Liver (tissue), 8 donors: ENCODE measurements at regions not wholly inside any gene's neighbourhood (a gene's known extent, or its start where the extent isn't known, plus 50 kb on each side); places are given as distances from the start of the nearest gene placed in this dataset.
"Not testable (repeated sequence)": the region's sequence is repeated elsewhere in the genome, so short reads cannot be mapped to it uniquely, and the experiment has no call there.

Experiments
- DNase-seq: peaks from one replicate; pipeline ENCODE4 v3.0.0-alpha.2; 2017; ENCODE audit warnings: low spot score
- H3K27ac ChIP-seq, 2 donors: one replicate each; pipeline ENCODE4 v1.7.0; 2013; ENCODE audit warnings: inconsistent platforms in 2 of 2, low read length in 2 of 2, control low read depth in 1 of 2, low read depth in 1 of 2, mild to moderate bottlenecking in 1 of 2
- H3K27me3 ChIP-seq, 4 donors: one replicate each; pipeline versions ENCODE4 v1.6.1 to v1.7.0; 2013; ENCODE audit warnings: low read length in 3 of 4, inconsistent platforms in 1 of 4, mild to moderate bottlenecking in 1 of 4, moderate library complexity in 1 of 4; ENCODE audit not compliant: control insufficient read depth in 4 of 4, insufficient read depth in 4 of 4
- H3K36me3 ChIP-seq, 4 donors: one replicate each; pipeline versions ENCODE4 v1.6.1 to v1.7.0; 2013; ENCODE audit warnings: low read length in 3 of 4, mild to moderate bottlenecking in 3 of 4, low read depth in 1 of 4, moderate library complexity in 1 of 4; ENCODE audit not compliant: control insufficient read depth in 4 of 4, insufficient read depth in 3 of 4
- H3K4me1 ChIP-seq, 4 donors: one replicate each; pipeline versions ENCODE4 v1.6.1 to v1.7.0; 2013; ENCODE audit warnings: low read length in 3 of 4, mild to moderate bottlenecking in 3 of 4, moderate library complexity in 1 of 4; ENCODE audit not compliant: control insufficient read depth in 4 of 4, insufficient read depth in 4 of 4
- H3K4me3 ChIP-seq, 3 donors: one replicate each; pipeline versions ENCODE4 v1.6.1 to v1.7.0; 2013; ENCODE audit warnings: low read length in 3 of 3, control low read depth in 1 of 3, low read depth in 1 of 3, mild to moderate bottlenecking in 1 of 3
- H3K9ac ChIP-seq, 2 donors: one replicate each; pipeline ENCODE4 v1.7.0; 2013; ENCODE audit warnings: low read length in 2 of 2, mild to moderate bottlenecking in 2 of 2, moderate library complexity in 2 of 2, control low read depth in 1 of 2, low read depth in 1 of 2
- H3K9me3 ChIP-seq, 4 donors: one replicate each; pipeline versions ENCODE4 v1.6.1 to v1.7.0; 2013; ENCODE audit warnings: low read length in 3 of 4; ENCODE audit not compliant: control insufficient read depth in 4 of 4
- CTCF ChIP-seq: fragments of 150-350 bp; IDR thresholded peaks from 2 replicates; pipeline ENCODE4 v1.5.1; 2017; ENCODE audit warnings: improper control_type of control experiment, low read depth, low read length; ENCODE audit not compliant: missing input control
- EGR1 ChIP-seq, 2 donors: IDR thresholded peaks; 2 replicates each; pipeline ENCODE4 v1.6.1; 2016 to 2018; ENCODE audit warnings: antibody characterized with exemption in 2 of 2, low read depth in 2 of 2
- FOXA1 ChIP-seq: IDR thresholded peaks from 2 replicates; pipeline ENCODE4 v1.6.1; 2016; ENCODE audit warnings: antibody characterized with exemption
- FOXA2 ChIP-seq: IDR thresholded peaks from 2 replicates; pipeline ENCODE4 v1.6.1; 2016; ENCODE audit warnings: antibody characterized with exemption
- GABPA ChIP-seq, 2 donors: IDR thresholded peaks in 1 of 2; conservative IDR thresholded peaks in 1 of 2; 2 replicates each; pipeline ENCODE4 v1.6.1; 2016; ENCODE audit warnings: antibody characterized with exemption in 2 of 2, mild to moderate bottlenecking in 1 of 2, moderate library complexity in 1 of 2
- HNF4A ChIP-seq, 2 donors: conservative IDR thresholded peaks; 2 replicates each; pipeline ENCODE4 v1.6.1; 2016; ENCODE audit warnings: antibody characterized with exemption in 2 of 2, mild to moderate bottlenecking in 2 of 2
- HNF4G ChIP-seq: IDR thresholded peaks from 2 replicates; pipeline ENCODE4 v1.6.1; 2016; ENCODE audit warnings: antibody characterized with exemption
- JUND ChIP-seq, 2 donors: IDR thresholded peaks; 2 replicates each; pipeline ENCODE4 v1.6.1; 2016; ENCODE audit warnings: antibody characterized with exemption in 2 of 2
- MAX ChIP-seq: IDR thresholded peaks from 2 replicates; pipeline ENCODE4 v1.6.1; 2016; ENCODE audit warnings: antibody characterized with exemption
- NR2F2 ChIP-seq: IDR thresholded peaks from 2 replicates; pipeline ENCODE4 v1.6.1; 2016; ENCODE audit warnings: antibody characterized with exemption
- RAD21 ChIP-seq, 2 donors: IDR thresholded peaks; 2 replicates each; pipeline ENCODE4 v1.6.1; 2016; ENCODE audit warnings: antibody characterized with exemption in 2 of 2, mild to moderate bottlenecking in 2 of 2
- REST ChIP-seq: IDR thresholded peaks from 2 replicates; pipeline ENCODE4 v1.6.1; 2016; ENCODE audit warnings: antibody characterized with exemption, mild to moderate bottlenecking
- RXRA ChIP-seq, 2 donors: IDR thresholded peaks; 2 replicates each; pipeline ENCODE4 v1.6.1; 2017 to 2018; ENCODE audit warnings: antibody characterized with exemption in 2 of 2, mild to moderate bottlenecking in 1 of 2
- SP1 ChIP-seq: IDR thresholded peaks from 2 replicates; pipeline ENCODE4 v1.6.1; 2018; ENCODE audit warnings: antibody characterized with exemption, mild to moderate bottlenecking
- TAF1 ChIP-seq: conservative IDR thresholded peaks from 2 replicates; pipeline ENCODE4 v1.6.1; 2016; ENCODE audit warnings: antibody characterized with exemption, mild to moderate bottlenecking
- YY1 ChIP-seq: IDR thresholded peaks from 2 replicates; pipeline ENCODE4 v1.6.1; 2016; ENCODE audit warnings: antibody characterized with exemption, mild to moderate bottlenecking
- ZBTB33 ChIP-seq: IDR thresholded peaks from 2 replicates; pipeline ENCODE4 v1.6.1; 2016; ENCODE audit warnings: antibody characterized with exemption
- WGBS: extraction: QIAGEN DNeasy Blood & Tissue Kit; methylation state at CpG from one replicate; pipeline ENCODE4 v1.1.7; 2013; 5-methylcytosine and 5-hydroxymethylcytosine counted together
- TF ChIP-seq, protein P1 (sequence below): IDR thresholded peaks from 2 replicates; pipeline ENCODE4 v1.6.1; 2016; ENCODE audit warnings: antibody characterized with exemption
- donor health status: healthy.
- donor health status: healthy.
- donor health status: healthy.
- donor health status: healthy.
- donor health status: healthy.

DNA sequence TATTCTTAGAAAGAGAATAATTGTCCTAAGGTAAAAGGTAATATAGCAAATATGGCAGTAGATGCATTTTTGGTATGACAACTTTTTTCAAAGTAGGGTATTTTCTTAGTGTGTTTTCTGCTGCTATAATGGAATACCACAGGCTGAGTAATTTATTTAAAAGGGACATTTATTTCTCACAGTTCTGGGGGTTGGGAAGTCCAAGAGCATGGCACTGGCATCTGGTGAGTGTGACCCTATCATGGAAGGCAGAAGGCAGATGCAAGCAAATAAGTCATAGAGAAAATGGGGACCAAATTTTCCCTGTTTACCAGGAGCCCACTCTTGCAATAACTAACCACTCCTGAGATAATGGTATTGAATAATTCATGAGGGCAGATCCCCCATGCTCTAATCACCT is 922.5 kb upstream of the MAN1A1 start:
- TF ChIP-seq CTCF (no peak), GABPA (IDR thresholded peaks at IDR 0.05 in 1 of 2, conservative IDR thresholded peaks at IDR 0.05 in 1 of 2) (no peak), RXRA (IDR thresholded peaks at IDR 0.05) (no peak), HNF4G (no peak), HNF4A (conservative IDR thresholded peaks at IDR 0.05) (no peak), TAF1 (no peak), FOXA1 (no peak), MAX (no peak), REST (no peak), FOXA2 (no peak), EGR1 (IDR thresholded peaks at IDR 0.05; ENCODE audit: low read depth in 2 of 2) (no peak), YY1 (no peak), NR2F2 (no peak), JUND (IDR thresholded peaks at IDR 0.05) (no peak), SP1 (no peak), RAD21 (IDR thresholded peaks at IDR 0.05) (no peak), ZBTB33 (no peak)
- TF ChIP-seq, protein P1, sequence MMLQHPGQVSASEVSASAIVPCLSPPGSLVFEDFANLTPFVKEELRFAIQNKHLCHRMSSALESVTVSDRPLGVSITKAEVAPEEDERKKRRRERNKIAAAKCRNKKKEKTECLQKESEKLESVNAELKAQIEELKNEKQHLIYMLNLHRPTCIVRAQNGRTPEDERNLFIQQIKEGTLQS = no peak
- Histone ChIP-seq H3K4me1 (no peaks in the 10 kb centered on the region), H3K36me3 (no peaks in the 10 kb centered on the region), H3K4me3 (no peak overlapping the region), H3K9me3 (peaks cover 0 to 8% (median 0%) of the 10 kb centered on the region in 4 donors), H3K27ac (no peak overlapping the region), H3K9ac (no peak overlapping the region), H3K27me3 (no peaks in the 10 kb centered on the region)
- no peak for DNase-seq

DNA sequence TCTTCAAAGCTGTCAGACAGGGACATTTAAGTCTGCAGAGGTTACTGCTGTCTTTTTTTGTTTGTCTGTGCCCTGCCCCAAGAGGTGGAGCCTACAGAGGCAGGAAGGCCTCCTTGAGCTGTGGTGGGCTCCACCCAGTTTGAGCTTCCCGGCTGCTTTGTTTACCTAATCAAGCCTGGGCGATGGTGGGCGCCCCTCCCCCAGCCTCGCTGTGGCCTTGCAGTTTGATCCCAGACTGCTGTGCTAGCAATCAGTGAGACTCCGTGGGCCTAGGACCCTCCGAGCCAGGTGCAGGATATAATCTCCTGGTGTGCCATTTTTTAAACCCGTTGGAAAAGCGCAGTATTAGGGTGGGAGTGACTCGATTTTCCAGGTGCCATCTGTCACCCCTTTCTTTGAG is 918.7 kb upstream of the MAN1A1 start:
- not testable (repeated sequence) for H3K4me3 ChIP-seq, H3K4me1 ChIP-seq, H3K27ac ChIP-seq, H3K27me3 ChIP-seq, H3K9me3 ChIP-seq, DNase-seq, H3K9ac ChIP-seq, H3K36me3 ChIP-seq
- WGBS = 86% methylated on average over 9 of the region's 9 CpGs
